ENCODE measurements at regions not wholly inside any gene's neighbourhood (a gene's known extent, or its start where the extent isn't known, plus 50 kb on each side); places are given as distances from the start of the nearest gene placed in this dataset.

DNA sequence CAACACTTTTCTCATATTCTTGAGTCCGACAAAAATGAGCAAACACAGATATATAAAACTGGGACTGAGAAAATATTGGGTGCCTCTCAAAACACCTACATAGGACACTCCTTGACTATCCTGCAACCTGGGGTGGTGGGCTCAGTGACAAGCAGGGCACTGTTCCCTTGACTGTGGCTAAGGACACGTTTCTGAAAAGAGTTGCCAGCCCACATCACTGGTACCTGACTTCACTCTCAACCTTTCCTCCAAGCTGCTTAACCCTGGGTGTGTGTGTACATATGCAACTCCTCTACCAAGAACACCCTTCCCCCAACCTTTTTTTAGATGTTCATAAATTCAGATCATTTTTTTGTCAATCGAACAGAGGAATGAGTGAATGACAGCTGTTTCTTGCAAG lies 148.7 kb downstream of the ACTL7B start (continued):
- TF ChIP-seq GABPA (IDR thresholded peaks at IDR 0.05 in 1 of 2, conservative IDR thresholded peaks at IDR 0.05 in 1 of 2) (no peak), RAD21 (IDR thresholded peaks at IDR 0.05) (no peak), NR2F2 (IDR thresholded peaks at IDR 0.05) (no peak), RXRA (IDR thresholded peaks at IDR 0.05) (no peak)

DNA sequence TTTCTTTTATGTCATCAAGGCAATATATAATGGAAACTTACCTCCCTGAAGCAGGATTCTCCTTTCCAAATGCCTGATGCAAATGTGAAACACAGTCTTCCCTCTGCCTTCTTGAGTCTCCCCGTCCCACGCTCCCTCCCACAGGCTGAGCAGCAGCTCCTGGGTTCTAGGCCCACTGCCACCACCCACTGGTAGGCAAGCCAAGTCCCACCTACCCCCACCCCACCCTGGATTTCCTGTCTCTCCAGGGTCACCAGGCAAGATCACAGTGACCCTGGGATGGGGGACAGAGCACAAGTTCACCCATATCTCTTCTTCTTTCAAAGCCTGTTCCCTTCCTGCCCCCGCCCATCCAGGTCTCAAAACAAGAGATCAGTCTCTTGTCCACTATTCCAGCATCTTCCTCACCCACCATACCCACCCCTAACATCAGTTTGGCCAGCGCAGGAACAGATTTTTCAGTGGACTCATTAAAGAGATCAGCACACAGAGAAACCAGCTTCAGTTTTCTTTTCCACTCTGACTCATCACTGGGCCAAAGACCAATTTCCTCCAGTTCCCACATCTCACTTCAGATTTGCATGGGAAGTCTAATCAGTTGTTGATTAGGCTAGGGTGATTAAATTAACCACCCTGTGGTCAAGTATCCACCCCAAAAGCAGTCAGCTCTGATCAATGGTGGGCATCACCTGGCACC lies 151.5 kb downstream of the ACTL7B start:
- no peak overlapping the region for H3K4me3 ChIP-seq (ENCODE audit: low read depth in 1 of 3, low read length in 3 of 3)
- WGBS: 88% methylated on average over 4 of the region's 4 CpGs

More for the DNA sequence above, 151.5 kb downstream of the ACTL7B start:
- no peaks in the 10 kb centered on the region for H3K27me3 ChIP-seq (ENCODE audit: control insufficient read depth in 4 of 4, insufficient read depth in 4 of 4, low read length in 3 of 4)
- no peak overlapping the region for H3K27ac ChIP-seq (ENCODE audit: low read depth in 1 of 2, low read length in 2 of 2)
- H3K4me1 ChIP-seq (ENCODE audit: control insufficient read depth in 4 of 4, insufficient read depth in 4 of 4, low read length in 3 of 4): no peaks in the 10 kb centered on the region
- H3K36me3 ChIP-seq (ENCODE audit: control insufficient read depth in 4 of 4, insufficient read depth in 3 of 4, low read depth in 1 of 4, low read length in 3 of 4): no peaks in the 10 kb centered on the region
- TF ChIP-seq, protein P1, sequence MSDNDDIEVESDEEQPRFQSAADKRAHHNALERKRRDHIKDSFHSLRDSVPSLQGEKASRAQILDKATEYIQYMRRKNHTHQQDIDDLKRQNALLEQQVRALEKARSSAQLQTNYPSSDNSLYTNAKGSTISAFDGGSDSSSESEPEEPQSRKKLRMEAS (IDR thresholded peaks at IDR 0.05): no peak
- TF ChIP-seq, protein P2, sequence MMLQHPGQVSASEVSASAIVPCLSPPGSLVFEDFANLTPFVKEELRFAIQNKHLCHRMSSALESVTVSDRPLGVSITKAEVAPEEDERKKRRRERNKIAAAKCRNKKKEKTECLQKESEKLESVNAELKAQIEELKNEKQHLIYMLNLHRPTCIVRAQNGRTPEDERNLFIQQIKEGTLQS (IDR thresholded peaks at IDR 0.05): no peak
- TF ChIP-seq, protein P3, sequence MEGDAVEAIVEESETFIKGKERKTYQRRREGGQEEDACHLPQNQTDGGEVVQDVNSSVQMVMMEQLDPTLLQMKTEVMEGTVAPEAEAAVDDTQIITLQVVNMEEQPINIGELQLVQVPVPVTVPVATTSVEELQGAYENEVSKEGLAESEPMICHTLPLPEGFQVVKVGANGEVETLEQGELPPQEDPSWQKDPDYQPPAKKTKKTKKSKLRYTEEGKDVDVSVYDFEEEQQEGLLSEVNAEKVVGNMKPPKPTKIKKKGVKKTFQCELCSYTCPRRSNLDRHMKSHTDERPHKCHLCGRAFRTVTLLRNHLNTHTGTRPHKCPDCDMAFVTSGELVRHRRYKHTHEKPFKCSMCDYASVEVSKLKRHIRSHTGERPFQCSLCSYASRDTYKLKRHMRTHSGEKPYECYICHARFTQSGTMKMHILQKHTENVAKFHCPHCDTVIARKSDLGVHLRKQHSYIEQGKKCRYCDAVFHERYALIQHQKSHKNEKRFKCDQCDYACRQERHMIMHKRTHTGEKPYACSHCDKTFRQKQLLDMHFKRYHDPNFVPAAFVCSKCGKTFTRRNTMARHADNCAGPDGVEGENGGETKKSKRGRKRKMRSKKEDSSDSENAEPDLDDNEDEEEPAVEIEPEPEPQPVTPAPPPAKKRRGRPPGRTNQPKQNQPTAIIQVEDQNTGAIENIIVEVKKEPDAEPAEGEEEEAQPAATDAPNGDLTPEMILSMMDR (IDR thresholded peaks at IDR 0.05; ENCODE audit: low read depth, low read length, missing input control): no peak
- TF ChIP-seq HNF4G (IDR thresholded peaks at IDR 0.05) (no peak), GABPA (IDR thresholded peaks at IDR 0.05 in 1 of 2, conservative IDR thresholded peaks at IDR 0.05 in 1 of 2) (no peak), FOXA2 (IDR thresholded peaks at IDR 0.05) (no peak), YY1 (IDR thresholded peaks at IDR 0.05) (no peak), TAF1 (conservative IDR thresholded peaks at IDR 0.05) (no peak), SP1 (IDR thresholded peaks at IDR 0.05) (no peak), RXRA (IDR thresholded peaks at IDR 0.05) (no peak), HNF4A (conservative IDR thresholded peaks at IDR 0.05) (no peak), JUND (IDR thresholded peaks at IDR 0.05) (no peak), NR2F2 (IDR thresholded peaks at IDR 0.05) (no peak), EGR1 (IDR thresholded peaks at IDR 0.05; ENCODE audit: low read depth in 2 of 2) (no peak), FOXA1 (IDR thresholded peaks at IDR 0.05) (no peak), RAD21 (IDR thresholded peaks at IDR 0.05) (no peak)
- TF ChIP-seq, protein P4, sequence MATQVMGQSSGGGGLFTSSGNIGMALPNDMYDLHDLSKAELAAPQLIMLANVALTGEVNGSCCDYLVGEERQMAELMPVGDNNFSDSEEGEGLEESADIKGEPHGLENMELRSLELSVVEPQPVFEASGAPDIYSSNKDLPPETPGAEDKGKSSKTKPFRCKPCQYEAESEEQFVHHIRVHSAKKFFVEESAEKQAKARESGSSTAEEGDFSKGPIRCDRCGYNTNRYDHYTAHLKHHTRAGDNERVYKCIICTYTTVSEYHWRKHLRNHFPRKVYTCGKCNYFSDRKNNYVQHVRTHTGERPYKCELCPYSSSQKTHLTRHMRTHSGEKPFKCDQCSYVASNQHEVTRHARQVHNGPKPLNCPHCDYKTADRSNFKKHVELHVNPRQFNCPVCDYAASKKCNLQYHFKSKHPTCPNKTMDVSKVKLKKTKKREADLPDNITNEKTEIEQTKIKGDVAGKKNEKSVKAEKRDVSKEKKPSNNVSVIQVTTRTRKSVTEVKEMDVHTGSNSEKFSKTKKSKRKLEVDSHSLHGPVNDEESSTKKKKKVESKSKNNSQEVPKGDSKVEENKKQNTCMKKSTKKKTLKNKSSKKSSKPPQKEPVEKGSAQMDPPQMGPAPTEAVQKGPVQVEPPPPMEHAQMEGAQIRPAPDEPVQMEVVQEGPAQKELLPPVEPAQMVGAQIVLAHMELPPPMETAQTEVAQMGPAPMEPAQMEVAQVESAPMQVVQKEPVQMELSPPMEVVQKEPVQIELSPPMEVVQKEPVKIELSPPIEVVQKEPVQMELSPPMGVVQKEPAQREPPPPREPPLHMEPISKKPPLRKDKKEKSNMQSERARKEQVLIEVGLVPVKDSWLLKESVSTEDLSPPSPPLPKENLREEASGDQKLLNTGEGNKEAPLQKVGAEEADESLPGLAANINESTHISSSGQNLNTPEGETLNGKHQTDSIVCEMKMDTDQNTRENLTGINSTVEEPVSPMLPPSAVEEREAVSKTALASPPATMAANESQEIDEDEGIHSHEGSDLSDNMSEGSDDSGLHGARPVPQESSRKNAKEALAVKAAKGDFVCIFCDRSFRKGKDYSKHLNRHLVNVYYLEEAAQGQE (IDR thresholded peaks at IDR 0.05): no peak
- TF ChIP-seq, protein P5, sequence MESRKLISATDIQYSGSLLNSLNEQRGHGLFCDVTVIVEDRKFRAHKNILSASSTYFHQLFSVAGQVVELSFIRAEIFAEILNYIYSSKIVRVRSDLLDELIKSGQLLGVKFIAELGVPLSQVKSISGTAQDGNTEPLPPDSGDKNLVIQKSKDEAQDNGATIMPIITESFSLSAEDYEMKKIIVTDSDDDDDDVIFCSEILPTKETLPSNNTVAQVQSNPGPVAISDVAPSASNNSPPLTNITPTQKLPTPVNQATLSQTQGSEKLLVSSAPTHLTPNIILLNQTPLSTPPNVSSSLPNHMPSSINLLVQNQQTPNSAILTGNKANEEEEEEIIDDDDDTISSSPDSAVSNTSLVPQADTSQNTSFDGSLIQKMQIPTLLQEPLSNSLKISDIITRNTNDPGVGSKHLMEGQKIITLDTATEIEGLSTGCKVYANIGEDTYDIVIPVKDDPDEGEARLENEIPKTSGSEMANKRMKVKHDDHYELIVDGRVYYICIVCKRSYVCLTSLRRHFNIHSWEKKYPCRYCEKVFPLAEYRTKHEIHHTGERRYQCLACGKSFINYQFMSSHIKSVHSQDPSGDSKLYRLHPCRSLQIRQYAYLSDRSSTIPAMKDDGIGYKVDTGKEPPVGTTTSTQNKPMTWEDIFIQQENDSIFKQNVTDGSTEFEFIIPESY (IDR thresholded peaks at IDR 0.05): no peak
- no peak for DNase-seq (ENCODE audit: low spot score)
- H3K9ac ChIP-seq (ENCODE audit: low read depth in 1 of 2, low read length in 2 of 2): no peak overlapping the region
- no peaks in the 10 kb centered on the region for H3K9me3 ChIP-seq (ENCODE audit: control insufficient read depth in 4 of 4, low read length in 3 of 4)
